NCI-H2107 treated with DMSO at 0.1 percent for 48 hours (cell line): ENCODE measurements at regions not wholly inside any gene's neighbourhood (a gene's known extent, or its start where the extent isn't known, plus 50 kb on each side); places are given as distances from the start of the nearest gene placed in this dataset.
"Not testable (repeated sequence)": the region's sequence is repeated elsewhere in the genome, so short reads cannot be mapped to it uniquely, and the experiment has no call there.

Experiments
- DNase-seq: peaks from one replicate; lab custom pipeline; 2025; ENCODE audit not compliant: unreplicated experiment; lab: John Stamatoyannopoulos, UW

DNA sequence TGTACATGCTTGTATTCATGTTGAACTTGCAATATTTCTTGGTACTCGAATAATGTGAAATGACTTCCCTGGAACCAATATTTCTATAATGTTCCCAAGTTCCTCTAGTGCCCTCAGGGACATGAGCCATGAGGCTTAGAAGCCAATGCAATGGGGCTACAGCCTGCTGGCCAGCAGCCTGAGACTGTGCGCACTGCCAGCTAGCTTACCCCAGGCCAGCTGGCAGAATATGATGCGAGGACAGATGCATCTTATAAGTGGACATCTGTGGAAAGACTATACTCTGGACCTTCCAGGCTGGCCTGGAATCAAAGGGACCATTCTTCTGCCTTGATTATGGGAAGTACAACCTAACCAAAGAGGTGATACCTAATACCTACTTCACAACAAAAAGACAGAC, 1862.0 kb upstream of the ACO1 start:
- DNase-seq: no peak

DNA sequence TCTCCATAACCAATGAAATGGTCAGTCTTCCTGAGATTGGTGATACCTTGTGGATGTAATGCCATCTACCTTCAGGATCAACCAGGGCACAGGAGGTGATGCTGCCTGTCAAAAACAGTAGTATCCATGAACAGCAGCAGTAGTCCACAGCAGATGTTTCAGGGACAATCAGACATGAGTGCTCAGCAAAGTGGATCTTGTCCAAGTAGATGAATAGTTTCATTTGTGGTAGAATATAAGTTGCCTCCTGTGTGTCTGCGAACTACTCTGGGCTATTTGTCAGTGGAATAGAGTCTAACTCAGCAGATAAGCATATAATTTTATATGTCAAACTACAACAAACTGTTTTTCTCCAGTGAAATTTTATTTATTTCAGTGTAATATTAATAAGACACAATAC, 1860.1 kb upstream of the ACO1 start:
- DNase-seq: no peak

DNA sequence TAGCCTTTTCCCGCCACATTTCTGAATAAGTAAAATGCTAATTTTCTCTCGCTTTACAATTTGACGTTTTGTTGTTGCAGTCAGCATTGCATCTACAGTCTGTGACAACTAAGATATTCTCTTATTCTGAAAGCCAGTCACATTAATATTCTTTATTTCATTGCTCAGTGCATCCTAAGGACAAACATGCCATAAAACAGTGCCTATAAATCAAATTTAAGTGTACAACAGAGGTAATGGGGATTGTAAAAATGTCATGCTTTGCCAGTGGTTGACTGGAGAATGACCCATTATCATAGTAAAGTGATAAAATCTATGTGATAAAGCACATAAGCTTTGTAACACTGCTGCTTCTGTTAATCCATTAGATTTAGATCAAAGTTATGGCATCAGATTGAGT, 1850.0 kb upstream of the ACO1 start:
- no peak for DNase-seq

DNA sequence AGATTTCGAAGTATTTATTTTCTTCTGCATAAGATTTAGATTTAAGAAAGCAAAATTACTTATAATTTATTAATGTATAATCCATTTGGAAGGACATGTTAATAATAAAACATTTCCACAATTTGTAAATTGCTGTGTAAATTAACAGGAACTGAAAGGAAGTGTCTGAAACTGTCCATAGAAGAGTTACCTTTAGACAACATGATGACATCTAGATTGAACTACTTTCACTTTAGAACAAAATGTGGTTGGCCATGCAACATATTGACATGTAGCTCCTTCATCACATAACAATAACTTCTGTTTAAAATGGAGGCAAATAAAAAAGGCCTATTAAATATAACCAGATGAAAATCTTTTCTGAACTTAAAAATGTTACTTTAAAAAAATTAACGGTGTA, 1849.5 kb upstream of the ACO1 start:
- no peak for DNase-seq

DNA sequence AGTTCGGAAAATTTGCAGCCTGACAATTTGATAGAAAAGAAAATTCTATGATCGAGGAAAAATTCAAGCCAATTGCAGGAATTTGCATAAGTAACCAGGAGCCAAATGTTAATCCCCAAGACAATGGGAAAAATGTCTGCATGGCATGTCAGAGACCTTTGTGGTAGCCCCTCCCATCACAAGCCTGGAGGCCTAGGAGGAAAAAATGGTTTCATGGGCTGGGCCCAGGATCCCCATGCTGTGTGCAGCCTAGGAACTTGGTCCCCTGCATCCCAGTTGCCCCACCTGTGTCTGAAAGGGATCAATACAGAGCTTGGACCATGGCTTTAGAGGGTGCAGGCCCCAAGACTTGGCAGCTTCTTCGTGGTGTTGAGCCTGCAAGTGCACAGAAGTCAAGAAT, 1847.9 kb upstream of the ACO1 start:
- no peak for DNase-seq

DNA sequence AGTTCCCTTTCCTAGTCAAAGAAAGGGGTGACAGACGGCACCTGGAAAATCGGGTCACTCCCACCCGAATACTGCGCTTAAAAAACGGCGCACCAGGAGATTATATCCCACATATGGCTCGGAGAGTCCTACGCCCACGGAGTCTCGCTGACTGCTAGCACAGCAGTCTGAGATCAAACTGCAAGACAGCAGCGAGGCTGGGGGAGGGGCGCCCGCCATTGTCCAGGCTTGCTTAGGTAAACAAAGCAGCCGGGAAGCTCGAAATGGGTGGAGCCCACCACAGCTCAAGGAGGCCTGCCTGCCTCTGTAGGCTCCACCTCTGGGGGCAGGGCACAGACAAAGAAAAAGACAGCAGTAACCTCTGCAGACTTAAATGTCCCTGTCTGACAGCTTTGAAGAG, 1844.7 kb upstream of the ACO1 start:
- DNase-seq: not testable (repeated sequence)

DNA sequence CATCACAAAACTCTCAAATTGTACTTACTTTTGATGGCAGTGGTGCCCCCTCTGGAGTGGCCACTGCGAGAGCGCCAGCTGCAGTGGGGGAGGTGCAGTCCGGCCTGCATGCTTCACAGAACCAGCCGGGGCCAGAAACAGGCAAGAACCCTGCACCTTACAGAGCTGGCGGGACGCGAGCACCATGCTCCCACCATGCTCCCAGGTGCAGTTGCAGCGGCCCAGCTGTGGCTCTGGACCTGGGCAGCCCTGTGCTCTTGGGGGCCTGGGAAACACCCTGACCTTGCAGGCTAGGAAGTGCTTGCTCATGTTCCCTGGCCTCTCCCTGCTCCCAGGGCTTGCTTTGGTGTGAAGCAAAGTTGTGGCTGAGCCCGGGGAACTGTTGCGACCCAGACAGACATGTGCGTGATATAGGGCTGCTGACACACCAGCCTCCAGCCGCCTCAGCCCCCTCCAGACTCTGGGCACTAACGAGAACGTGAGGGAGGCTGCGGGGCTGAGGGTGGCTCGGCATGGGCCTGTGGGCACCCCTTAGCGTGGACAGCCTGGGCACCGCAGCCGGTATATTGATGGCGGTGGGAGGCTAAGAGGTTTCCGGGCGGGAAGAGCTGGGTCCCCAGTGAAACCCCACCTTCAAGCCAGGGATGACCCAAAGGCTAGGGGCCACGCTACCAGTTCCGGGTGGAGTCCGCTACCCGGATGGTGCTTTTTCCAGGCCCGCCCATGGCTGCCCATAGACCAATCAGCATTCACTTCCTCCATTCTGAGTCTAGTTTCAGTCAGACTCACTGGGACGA, 1809.9 kb upstream of the ACO1 start:
- DNase-seq: no peak

DNA sequence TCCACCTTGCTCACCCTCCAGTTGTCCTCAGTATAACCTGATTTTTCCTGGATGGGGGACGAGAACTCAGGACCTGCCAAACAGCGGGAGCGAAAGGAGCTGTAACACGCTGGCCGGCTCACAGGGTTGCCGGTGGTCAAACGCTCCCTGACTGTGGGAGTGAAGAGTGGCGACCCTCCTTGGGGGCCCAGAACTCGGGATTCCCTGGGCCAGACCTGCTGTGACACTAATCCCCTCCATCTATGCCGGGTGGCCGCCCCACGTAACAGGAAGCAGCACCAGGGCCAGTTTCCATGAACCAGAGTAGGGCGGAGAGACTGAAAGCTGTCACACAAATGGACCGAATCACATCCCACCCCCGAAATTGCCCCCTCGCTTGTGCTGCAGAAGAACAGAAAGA, 1809.2 kb upstream of the ACO1 start:
- no peak for DNase-seq

DNA sequence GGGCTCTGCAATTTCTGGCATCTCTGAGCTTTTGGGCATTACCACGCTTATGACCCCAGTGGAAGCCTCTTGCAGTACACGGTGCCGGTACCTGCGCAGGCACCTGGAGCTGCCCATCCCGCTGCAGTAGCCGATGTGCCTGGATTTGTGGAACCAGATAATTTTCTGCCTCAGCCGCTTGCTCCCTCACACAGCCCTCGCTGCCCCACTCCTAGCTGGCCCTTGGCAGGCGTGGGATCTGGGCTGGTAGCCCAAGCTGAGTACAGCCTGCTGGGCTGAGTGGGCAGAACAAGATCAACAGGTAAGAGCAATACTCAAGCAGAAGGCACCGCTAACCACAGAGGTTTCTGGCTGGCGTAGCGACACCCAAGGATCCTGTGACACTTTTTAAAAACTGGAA, 1808.8 kb upstream of the ACO1 start:
- no peak for DNase-seq

DNA sequence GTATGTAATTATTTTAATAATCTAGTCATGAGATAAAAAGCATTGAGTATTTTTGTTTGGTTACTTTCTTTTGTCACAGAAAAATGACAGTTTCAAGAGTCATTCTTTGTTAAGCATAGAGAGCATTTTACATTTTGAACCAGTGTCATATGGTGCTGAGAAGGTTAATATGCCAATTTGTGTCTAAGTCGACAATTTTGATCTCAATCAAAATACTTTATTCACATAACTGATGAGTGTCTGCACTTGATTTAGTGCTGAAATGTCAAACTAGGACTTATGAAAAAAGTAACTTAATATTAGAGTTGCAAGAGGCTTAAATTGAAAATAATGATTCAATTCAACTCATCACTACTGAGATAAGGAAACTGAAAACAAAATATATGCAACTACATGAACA, 1804.6 kb upstream of the ACO1 start:
- DNase-seq: no peak

DNA sequence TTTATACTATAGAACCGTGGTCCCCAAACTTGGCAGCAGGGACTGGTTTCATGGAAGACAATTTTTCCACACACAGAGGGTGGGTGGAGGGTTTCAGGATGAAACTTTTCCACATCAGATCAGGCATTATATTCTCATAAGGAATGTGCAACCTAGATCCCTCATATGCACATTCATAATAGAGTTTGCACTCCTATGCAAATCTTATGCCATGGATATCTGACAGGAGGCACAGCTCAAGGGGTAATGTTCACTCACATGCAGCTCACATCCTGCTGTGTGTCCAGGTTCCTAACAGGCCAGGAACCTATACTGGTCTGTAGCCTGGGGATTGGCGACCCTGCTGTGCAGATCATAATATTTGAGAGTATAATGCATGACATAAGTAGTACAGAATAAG, 1802.2 kb upstream of the ACO1 start:
- DNase-seq: no peak

DNA sequence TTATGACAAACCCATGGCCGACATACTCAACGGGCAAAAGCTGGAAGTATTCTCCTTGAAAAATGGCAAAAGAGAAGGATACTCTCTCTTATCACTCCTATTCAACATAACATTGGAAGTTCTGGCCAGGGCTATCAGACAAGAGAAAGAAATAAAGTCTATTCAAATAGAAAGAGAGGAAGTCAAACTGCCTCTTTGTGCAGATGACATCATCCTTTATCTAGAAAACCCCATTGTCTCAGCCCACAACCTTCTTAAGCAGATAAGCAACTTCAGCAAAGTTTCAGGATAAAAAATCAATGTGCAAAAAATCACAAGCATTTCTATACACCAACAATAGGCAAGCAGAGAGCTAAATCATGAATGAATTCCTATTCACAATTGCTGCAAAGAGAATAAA, 1799.9 kb upstream of the ACO1 start:
- no peak for DNase-seq

DNA sequence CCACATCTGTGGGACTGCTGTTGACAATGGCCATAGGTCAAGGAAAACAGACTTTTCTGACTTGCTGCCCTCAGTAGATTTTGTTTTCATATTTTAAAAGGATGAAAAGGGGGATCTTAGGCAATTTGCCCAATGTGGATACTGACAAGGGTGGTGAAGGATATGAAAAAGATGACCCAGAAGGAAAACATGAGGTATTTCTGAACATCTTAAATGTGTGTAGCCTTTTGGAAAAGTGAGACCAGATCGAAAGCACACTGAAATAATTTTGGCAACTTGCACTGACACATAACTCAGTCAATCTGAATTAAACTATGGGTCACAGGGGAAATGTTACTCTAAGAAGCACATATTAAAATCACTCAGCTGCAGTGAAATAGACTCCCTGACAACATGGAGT, 1793.0 kb upstream of the ACO1 start:
- no peak for DNase-seq

DNA sequence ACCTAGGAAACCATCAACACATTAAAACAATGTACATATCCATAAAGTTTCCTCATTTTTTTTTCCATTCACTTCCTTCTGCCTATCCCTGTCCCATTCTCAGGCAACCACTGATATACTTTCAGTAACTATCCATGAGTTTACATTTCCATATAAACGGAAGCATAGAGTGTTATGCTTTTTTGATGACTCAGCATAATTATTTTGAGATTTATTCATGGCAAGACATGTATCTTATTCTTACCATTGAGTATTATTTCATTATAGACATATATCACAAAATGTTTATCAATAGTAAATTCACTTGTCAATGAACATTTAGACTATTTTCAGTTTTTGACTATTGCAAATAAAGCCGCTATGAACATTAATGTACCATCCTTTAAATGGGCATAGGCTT, 1786.8 kb upstream of the ACO1 start:
- no peak for DNase-seq

DNA sequence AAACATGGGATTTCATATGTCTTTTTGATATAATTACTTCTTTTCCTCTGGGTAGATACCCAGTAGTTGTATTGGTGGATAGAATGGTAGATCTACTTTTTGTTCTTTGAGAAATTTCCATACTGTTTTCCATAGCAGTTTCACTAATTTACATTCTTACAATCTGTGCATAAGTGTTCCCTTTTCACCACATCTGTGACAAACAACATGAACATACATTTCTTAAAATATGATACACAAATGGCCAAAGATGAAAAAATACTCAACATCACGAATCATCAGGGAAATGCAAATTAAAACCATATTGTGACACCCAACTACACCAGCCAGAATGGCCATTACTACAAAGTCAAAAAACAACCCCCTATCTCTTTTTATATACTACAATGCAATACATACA, 1778.5 kb upstream of the ACO1 start:
- DNase-seq: no peak

DNA sequence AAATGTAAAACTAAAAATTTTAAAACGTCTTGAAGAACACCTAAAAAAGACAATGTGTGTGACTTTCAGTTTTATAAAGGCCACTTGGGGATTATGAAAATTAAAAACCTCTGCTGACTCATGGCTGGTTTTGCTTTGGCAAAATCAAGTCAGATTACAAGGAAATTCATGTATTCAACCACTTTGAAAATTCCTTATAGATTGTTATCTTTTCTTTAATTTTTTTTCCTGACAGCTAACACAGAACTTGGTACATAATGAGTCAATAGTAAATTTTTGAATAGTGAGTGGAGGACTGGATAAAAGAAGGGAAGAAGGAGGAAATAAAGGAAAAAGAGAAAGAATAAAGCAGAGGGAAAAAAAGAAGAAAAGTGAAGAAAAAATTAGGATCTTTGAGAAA, 1774.7 kb upstream of the ACO1 start:
- no peak for DNase-seq

DNA sequence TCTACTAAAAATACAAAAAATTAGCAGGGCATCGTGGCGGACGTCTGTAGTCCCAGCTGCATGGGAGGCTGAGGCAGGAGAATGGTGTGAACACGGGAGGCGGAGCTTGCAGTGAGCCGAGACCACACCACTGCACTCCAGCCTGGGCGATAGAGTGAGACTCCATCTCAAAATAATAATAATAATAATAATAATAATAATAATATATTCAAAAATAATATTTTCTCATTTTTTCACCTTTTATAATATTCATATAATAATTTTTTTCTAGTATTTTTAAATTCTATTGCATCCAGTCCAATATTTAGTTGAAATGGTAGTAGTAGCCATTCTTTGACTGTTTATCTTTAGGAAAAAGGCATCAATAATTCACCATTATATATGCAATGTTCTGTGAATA, 1767.7 kb upstream of the ACO1 start:
- not testable (repeated sequence) for DNase-seq

DNA sequence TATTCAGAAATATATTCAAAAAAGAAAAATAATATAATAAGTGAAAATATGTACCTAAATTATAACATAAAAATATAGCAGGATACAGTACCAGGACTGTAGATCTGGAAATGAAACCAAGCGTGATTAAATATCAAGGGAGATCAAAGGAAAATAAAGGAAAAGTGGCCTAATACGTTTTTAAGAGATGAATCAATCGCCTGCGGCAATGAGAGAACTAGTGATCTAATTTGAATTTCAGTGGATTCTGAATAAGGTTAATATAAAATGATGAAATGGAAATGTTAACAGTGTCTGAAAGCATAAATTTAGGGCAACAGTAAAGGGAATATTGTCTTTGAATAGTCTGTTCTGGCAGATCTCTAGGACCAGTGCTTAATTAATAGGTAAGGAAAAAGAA, 1761.9 kb upstream of the ACO1 start:
- no peak for DNase-seq

DNA sequence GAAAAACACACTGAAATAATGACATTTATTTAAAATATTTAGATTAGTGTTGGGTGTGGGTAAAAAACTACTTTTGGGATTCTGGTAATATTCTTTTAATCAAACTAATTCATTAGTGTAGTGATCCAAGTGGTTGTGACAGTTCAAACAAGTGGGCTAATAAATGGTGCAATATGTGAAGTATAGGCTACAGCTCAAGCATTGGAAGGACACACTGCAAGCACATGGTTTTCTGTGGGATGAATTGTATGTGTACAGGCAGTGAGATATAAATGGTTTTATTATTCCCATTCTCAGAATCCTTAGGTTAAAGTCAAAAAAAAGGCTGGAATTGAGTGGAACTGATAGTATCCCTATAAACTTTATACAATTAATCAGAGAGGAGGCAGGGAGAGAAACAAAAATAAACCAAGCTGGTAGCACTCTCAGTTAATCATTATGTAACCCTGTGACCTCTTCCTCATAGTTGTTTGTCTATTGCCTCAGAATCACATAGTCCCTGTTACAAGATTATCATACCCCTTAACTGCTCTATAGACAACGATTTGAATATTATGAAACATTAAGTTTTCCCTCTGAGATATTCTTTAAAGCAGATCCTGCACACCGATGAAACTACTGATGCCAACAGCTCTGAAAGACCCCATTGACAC, 1755.4 kb upstream of the ACO1 start:
- DNase-seq: no peak

DNA sequence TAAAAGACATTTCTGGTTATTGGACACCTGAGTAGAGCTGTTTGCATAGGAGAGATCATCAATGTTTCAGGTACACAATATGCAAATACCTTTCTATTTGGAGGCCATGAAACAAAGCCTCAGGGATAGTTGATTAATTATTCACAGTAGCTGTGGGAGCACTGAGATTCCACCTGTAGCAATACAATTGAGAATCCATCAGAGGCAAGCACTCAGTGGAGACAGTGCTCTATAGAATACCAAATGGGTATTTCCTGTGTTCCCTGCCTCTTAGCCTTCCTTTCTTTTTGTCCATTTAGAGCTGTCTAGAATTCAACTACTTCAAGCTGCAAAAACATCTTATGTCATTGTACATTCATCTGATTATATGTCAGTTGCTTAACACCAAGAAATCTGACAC, 1754.0 kb upstream of the ACO1 start:
- no peak for DNase-seq

DNA sequence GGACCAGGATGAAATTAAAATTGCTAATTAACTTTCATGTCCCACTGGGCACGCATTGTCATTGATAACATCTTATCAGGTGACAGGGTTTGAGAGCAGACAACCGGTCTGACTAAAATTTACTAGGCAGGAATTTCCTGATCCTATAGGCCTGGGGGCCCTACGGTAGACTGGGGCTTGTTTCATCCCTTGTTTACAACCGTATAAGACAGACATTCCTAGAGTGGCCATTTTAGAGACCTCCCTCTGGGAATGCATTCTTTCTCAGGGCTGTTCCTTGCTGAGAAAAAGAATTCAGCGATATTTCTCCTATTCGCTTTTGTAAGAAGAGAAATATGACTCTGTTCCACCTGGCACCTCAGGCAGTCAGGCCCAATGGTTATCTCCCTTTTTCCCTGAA, 1737.8 kb upstream of the ACO1 start:
- DNase-seq: not testable (repeated sequence)

DNA sequence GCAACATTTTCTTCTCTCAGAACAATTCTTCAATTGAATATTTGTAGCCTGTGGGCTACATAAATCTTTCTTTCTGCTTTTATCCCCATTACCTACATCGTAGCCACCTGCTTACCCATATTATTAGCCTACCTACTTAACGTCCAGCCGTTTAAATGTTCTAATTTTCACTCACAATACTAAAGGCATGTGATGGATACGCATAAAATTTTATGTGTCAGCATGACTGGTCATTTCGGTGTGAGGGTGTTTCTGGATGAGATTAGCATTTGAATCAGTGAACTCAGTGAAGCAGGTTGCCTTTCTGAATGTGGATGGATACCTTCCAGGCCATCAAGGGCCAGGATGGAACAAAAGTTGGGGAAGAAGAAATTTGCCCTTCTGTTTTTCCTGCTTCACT, 1722.5 kb upstream of the ACO1 start:
- no peak for DNase-seq
